Kasumi-1 (cell line): ENCODE measurements at regions not wholly inside any gene's neighbourhood (a gene's known extent, or its start where the extent isn't known, plus 50 kb on each side); places are given as distances from the start of the nearest gene placed in this dataset.

Source experiments
- DNase-seq, 2 experiments: peaks; one replicate each; lab custom pipeline; 2025; lab: John Stamatoyannopoulos, UW

DNA sequence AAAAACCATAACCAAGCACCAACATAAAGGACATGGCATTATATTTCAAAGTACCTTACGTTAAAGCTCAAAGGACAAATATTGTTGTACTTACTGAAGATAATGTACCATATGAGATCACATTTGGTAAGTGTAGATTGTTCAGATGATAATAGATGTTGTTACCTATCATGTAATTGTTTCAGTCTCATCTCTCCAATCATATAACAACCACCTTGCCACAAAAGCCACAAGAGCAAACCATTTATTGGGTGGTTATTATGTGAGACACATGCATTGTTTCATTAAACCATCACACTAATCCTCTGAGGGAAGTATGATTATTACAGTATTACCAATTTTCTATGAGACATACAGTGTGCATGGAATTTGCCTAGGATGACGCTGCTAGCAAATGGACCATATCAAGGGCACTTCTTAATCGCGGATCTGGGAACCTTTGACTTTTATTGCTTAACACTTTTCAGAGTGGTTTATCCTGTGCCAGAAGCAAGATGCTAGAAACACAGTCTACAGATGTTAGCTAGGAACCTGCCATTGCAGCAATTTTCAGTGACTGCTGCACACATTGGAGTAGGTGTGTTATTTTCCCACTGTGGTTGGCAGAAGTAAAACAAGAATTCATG lies 149.8 kb upstream of the AKIRIN2 start:
- no peak for DNase-seq

DNA sequence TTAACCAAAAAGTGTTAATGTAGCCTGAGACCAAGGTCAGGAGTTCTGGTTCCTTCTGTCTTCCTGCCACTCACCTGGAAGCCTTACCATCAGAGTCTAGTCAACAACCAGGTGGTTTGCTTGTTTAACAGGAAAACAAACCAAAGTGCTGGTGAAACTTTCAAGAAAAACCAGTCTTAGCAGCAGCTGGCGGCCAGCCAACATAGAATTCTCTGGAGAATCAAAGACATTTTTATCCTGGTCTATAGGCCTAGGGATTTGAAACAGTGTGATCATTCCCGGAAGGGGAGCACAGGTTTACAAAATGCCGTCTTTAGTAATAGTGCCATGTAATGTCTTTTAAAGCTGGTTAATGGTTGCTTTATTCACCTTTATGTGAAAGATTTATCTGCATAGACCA lies 146.6 kb upstream of the AKIRIN2 start:
- DNase-seq, result no peak

DNA sequence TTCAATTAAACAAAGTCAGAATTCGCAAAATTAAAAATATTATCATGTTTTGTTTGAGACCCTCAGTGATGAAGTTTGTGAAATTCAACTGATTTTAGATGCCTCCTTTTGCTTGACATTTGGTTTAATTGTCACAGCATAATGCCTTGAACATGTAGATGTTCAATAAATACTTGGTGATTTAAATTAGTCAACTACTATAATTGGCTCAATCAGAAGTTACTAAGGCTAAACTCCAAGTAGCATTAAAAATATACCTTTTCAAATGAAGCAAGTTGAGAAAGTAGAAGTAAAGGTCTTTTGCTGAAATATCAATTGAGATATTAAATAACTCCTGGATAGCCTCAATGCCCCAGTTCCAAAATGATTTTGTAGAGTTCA lies 145.8 kb upstream of the AKIRIN2 start:
- no peak for DNase-seq

DNA sequence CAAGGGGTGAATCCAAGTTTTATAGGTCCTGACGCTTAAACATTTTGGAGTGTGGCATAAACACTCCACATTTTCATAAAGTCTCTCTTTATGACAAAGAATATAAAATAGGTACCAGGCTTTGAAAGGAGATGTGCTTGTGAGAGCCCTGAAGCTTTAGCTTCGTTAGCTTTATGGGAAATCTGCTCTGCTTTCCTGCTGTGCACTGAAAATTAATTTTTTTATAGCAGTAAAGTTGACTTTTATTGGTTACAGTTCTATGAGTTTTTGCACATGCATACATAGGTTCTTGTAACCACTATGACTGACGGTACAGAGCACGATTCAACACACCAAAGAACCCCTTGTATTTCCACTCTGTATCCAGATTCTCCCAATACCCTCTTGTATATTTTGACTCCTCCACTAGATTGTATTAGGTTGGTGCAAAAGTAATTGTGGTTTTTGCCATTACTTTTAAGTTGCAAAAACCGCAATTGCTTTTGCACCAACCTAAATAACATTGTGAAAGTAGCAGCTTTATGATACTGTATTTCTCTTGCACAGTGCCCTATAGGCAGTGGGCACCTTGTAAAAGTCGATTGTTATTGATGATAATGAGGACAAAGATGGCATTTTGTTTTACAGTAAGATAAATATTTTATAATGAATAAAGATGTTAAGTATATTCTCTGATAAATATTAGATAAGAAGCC lies 145.2 kb upstream of the AKIRIN2 start:
- no peak for DNase-seq

DNA sequence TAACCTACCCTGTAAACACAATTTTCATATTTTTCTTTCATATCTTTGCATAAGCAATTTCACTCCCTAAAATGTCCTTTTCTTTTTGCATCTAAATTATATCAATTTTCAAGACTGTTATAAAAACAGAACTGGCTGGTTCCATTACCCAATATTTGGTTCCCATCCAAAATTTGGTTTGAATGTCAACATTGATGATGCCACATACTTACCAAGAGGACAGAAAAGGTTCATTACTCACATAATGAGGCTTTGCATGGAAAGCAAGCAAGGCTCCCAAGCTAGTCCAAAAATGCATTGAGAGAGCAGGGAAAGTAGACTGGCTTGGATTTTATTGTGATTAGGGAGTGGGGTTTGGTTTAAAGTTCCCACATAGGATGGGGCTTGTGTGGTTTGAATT lies 144.4 kb upstream of the AKIRIN2 start:
- DNase-seq, result no peak

DNA sequence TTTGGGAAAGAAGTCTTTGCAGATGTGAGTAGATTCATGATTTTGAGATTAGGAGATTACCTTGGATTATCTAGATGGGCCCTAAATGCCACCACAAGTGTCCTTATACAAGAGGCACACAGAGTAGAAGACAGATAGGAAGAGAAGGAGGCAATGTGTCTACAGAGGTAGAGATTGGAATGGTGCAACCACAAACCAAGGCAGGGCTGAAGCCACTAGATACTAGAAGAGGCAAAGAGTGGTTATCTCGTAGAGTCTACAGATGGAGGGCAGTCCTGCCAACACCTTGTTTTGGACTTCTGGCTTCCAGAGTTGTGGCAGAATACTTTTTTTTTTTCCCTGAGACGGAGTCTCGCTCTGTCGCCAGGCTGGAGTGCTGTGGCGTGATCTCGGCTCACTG lies 138.3 kb upstream of the AKIRIN2 start:
- DNase-seq, result no peak

DNA sequence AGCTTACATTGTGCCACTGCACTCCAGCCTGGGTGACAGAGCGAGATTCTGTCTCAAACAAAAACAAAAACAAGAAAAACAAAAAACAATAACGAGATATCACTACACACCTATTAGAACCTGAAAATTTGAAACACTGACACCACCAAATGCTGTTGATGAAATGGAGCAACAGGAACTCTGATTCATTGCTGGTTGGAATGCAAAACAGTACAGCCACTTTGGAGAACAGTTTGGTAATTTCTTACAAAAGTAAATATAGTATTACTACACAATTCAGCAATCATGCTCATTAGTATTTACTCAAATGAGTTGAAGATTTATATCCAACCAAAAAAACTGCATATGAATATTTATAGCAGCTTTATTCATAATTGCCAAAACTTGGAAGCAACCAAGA lies 135.8 kb upstream of the AKIRIN2 start:
- DNase-seq, result no peak

DNA sequence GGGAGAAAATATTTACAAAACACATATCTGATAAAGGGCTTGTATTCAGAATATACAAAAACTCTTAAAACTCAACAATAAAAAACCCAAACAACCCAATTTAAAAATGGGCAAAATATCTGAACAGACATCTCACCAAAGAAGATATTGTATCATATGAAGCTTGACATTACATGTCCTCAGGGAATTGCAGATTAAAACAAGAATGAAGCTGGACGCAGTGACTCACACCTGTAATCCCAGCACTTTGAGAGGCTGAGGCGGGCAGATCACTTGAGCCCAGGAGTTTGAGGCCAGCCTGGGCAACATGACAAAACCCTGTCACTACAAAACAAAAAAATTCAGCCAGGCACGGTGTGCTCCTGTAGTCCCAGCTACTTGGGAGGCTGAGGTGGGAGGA lies 135.4 kb upstream of the AKIRIN2 start:
- no peak for DNase-seq

DNA sequence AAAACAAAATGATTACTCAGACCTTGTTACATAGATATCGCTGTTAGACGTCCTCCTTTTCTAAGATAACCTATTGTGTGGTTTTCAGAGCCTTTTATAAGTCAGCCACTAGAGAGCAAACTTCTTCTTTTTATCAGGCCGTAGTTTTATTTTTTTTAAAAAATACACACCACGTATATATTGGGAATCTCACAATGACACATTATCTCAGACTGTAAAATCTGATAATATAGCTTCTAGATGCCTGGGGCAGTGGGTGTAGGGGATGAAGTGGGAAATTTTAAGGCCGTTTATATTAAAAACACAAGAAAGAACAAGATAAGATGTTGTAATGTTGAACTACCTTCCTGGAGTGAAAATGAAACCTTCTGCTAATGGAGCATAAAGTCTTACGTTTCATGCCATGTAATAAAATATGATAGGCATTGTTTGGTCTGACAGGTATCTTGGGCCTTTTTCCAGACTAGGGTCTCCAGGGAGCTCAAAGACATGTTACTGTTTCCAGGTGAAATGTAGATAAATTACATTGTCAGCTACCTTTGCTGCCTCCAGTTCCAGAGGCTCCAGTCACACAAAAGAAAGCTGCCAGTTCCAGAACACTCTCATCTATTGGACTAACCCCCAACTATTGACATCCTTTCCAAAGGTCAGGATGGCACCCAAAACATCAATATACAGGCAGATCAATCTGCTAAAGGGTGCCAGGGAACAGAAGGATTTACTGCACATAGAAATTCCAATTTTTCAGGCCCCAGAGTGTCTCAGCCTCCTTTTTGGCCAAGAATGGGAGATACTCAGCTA lies 130.2 kb upstream of the AKIRIN2 start:
- peak; percentile 82 to 89 for DNase-seq

DNA sequence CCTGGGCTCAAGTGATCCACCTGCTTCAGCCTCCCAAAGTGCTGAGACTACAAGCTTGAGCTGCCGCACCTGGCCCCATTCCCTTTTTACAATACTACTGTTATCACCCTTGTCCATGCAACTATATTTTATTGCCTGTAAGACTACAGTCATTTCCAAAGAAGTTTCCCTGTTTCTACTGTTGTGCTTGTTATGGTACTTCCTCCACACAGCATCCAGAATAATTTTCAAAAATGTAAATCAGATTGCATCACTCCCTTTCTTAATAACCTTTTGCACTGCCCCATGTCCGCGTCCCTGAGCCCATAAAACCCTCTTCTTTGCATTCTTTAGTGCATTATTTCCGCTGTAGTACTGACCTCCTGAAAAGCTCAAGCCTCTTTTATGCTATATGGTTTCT lies 128.9 kb upstream of the AKIRIN2 start:
- DNase-seq, result no peak

DNA sequence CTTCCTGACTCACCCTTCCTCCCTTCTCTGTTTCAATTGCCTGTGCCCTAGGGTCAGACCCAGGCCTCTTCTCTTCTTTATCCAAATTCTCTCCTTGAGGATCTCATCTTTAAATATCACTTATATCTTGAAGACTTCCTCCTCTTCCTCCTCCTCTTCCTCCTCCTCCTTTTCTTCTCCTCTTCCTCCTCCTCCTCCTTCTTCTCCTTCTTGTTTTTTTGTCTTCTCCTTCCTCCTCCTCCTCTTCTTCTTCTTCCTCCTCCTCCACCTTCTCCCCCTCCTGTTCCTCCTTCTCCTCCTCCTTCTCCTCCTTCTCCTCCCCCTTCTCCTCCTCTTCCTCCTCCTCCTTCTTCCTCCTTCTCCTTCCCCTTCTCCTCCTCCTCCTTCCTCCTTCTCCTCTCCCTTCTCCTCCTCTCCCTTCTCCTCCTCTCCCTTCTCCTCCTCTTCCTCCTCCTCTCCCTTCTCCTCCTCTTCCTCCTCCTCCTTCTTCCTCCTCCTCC lies 127.6 kb upstream of the AKIRIN2 start:
- DNase-seq, result no peak

DNA sequence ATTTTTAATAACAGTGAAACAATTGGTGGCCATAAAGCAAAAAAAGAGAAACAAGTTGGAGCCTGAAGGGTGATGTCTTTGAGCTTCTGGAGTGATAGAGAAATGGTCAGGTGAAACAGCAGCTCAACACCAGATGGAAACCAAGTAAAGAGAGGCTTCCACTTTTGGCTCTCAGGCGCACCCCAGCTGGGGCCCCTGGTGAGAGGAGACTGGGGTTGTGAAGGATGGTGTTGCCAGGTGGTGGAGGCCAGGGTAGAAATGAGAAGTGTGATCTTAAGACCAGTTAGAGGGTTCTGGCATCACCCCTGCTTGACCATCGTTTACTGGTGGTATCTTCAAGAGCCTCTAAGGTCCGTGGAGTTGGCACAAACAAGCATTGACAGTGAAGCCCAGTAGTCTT lies 126.0 kb upstream of the AKIRIN2 start:
- no peak for DNase-seq

DNA sequence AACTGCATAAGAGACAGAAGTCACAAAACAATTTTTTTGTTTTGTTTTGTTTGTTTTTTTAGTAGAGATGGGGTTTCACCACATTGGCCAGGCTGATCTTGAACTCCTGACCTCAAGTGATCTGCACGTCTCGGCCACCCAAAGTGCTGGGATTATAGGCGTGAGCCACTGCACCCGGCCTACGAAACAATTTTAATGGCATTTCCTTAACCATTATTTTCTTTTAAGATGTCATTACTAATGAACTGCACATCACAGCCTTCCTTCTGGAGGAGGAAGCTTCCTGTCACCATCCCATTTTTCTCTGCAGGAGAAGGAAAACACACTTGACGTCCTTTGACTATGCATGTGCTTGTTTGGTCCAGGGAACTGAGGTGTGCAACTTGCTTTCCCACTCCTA lies 125.3 kb upstream of the AKIRIN2 start:
- no peak for DNase-seq

DNA sequence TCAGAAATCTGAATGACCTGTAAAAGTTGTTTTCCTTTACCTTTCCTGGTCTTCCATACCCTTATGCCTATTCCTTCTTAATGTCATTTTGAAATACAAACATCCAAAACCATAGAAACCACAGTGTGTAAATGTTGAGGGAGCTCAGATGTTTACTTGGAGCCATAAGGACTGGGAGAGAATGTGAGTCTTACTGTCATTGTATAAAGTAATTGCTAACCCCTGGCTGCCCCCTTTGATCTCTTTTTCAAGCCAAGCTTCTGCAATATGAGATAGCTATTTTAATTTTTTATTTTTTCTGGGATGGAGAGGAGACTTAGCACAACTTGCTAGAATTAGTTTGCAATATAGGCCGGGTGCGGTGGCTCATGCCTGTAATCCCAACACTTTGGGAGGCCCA lies 124.4 kb upstream of the AKIRIN2 start:
- no peak for DNase-seq

DNA sequence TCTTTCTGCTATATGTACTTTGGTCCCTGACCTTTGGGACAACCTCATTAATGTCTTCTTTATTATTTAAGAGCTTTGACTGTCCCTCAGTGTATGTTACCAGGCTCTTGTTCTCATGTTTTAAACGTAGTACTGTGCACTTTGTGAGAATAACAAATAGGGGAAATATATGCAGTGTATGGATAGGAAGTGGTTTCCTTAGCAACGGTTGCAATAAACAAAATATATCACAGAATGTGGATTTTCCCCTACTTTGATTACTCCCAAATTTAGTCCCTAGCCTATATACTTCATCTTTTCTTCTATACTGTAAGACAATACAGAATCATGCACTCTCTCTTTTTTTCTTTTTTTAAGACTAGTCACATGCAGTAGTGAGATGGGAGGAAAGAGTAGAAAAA lies 123.8 kb upstream of the AKIRIN2 start:
- no peak for DNase-seq

DNA sequence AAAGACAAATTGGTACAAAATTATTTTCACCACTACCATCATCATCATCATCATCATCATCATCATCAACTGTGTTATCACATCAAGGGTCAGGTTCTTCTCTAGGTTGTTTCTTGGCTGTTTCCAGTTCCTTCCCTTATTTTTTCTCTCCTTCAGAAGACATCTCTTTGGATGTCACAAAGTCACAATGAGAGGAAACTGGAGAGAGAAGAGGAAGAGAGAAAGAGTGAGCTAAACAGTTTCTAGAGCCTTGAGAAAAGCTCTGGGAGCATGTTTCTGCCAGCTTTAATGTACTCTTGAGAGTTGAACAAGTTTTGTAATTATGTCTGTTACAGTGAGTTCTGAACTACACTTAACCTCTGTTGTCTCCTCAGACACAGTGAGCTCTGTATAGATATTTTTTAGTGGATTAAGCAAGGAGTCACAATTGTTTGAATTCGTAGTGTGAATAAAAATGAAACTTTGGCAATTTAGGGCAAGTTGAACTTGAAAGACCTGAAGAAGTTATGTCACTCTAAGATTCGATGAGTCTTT lies 123.0 kb upstream of the AKIRIN2 start:
- no peak for DNase-seq

DNA sequence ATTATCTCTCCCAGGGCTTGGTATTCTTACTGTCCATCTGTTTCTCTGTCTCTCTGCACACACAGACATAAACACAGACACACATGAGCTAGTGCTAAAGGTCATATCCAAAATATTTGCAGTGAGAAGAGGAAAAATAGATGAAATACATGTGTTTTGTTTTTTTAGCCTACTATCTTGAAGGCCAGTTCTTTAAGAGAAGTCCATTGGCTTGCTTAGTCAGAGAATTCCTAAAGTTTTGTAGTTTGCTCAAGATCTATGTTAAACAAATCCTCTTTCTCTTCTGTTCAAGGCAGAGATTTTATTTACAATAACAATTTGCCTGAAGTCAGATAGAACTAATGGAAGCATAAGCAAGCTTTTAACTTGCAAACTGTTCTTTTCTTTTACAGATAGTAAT lies 120.0 kb upstream of the AKIRIN2 start:
- DNase-seq, result no peak

DNA sequence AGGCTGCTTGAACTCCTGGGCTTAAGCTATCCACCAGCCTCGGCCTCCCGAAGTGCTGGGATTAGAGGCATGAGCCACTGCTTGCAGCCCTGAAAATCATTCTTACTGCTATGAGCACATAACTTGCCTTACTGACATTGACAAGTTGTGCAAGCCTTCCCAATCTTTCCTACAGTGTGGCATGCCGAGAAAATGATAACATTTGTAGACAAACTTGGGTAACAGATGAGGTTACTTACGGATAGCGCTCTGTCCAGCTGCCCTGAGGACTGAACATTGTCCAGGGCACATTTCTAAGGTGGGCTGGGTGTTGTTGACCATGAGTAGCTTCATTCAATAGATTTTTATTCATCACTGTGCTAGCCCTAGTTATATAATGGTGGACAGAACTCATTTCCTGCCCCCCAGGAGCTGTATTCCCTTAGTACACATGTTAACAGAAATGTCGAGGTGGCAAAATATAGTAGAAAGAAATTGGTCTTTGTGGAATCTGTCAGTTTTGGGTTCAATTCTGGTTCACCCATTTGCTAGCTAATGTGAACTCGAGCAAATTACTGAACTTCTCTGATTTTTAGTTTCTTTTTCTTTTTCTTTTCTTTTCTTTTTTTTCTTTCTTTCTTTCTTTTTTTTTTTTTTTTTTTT lies 118.4 kb upstream of the AKIRIN2 start:
- no peak for DNase-seq

DNA sequence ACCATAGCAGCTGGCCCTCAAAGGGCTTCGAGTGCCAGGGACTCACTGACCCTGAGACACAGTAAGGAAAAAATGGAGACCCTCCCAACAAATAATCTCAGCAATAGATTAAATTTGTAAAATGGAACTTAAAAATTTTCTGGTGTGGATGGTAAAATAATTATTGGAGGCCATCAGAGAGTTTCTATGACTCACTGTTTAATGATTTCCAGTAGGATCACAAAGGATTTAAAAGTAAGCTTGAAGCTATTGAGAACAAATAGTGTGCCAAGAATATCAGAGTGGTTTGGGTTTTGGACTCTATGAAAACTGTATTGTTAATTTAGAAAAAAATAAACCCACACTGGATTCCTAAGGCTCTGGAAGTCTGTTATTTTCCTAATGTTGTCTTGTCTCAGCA lies 115.2 kb upstream of the AKIRIN2 start:
- DNase-seq, result no peak

DNA sequence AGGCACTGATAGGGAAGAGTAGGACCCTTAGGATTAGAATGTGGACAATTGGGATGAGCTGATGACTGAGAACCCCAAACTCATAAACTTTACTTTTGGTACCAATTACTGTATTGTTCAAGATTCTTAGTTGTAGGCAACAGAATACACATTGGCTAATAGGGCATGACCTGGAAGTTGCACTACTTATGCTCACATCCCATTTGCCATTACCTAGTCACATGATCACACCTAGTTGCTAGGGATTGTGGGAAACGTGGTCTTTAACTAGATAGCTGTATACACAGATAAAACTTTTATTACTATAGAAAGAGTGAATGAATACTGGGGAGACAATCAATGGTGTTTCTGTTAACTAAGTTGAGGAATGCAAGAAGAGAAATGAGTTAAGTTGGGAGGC lies 113.4 kb upstream of the AKIRIN2 start:
- DNase-seq, result no peak

DNA sequence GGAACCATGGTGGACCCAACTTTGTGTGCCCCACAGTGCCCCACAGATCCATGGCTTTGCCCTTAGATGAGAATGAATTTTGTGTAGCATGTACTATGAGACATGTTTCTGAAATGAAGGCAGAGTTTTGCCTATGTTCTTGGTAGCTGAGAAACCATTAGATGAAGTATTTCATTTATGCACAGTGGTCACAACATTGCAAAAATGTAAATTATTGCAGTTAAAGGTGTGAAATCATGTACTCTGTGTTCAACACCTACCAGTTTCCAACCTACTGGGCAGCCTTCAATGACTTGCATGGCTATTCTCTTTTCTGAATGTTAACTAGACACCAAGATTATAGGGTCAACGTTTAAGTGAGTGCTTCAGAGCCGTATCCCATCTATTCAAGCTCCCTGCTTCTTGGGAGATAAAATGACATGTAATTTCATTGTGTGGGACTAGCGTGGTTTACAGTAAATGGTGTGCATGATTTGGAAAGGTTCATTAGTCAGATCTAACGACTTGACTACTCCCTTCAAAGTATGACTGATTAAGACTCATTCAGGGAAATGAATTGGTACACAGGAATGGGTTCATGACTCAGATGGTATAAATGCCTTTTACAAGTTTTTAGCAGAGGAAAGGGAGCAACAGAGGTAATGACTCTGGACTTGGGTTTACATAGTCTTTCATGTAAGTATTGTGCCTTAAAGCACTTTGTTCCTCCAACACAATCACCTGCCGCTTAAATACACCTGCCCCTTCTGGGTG lies 106.1 kb upstream of the AKIRIN2 start:
- DNase-seq, result no peak

DNA sequence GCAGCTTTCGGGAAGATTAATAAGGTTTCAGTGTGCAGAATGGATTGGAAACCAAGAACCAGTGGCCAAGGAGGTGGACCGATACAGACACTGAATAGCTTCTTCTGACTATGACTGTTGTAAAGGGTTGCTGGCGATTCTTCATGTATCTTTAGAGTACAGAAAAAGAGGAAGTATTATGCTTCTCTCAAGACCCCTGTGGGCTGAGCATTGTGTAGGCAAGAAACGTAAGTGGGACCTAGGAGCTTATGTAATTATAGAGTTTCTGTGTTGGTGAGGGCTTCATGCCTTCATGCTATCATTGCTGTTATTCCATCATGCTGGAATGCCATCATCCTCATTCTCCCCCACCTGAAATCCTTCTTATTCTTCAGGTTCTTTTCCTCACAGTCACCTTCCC lies 105.4 kb upstream of the AKIRIN2 start:
- DNase-seq, result peak; percentile 58 to 59
